ENCODE measurements at regions not wholly inside any gene's neighbourhood (a gene's known extent, or its start where the extent isn't known, plus 50 kb on each side); places are given as distances from the start of the nearest gene placed in this dataset.
"Not testable (repeated sequence)": the region's sequence is repeated elsewhere in the genome, so short reads cannot be mapped to it uniquely, and the experiment has no call there.

DNA sequence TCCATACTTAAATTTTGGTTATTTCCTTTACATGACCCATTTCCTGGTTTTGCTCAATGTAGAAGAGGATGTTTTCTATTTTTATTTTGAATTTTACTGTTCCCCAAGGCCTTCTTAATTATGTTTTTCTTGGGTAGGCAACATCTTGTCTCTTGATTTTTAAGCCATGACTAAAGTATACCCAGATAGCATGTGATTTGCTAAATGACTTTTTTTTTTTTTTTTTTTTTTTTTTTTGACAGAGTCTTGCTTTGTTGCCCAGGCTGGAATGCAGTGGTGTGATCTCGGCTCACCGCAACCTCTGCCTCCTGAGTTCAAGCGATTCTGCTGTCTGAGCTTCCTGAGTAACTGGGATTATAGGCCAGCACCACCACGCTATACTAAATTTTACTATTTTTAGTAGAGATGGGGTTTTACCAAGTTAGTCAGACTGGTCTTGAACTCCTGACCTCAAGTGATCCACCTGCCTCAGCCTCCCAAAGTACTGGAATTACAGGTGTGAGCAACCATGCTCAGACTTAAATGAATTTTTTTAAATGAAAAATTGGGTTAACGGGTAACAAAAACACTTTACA lies 198.6 kb upstream of the DAB2 start:
- no peak for DNase-seq (ENCODE audit: low read depth)
- H3K4me3 ChIP-seq (ENCODE audit: low read depth, low read length) = no peak overlapping the region
- TF ChIP-seq CTCF (IDR thresholded peaks at IDR 0.05; ENCODE audit: control insufficient read depth, extremely low read depth, insufficient read depth) = no peak

DNA sequence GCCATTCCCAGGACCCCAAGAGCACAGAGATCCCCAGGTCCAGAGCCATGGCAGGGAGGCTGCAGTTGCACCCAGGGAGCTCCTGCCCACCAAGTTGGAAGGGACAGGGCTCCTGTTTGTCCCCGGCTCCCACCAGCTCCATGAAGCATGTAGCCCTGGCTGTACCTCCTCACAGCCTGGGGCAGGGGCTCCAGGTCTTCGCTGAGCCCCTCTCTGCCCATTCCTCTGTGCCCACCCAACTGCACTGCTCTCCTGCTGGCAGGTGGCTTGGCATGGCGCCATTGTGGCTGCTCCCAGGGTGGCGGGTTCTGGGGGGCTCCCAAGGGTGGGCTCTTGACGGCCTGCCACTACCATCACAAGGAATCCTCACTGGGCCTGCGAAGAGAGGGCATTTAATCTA lies 197.5 kb upstream of the DAB2 start:
- TF ChIP-seq CTCF (IDR thresholded peaks at IDR 0.05; ENCODE audit: control insufficient read depth, extremely low read depth, insufficient read depth) = no peak
- H3K4me3 ChIP-seq (ENCODE audit: low read depth, low read length) = no peak overlapping the region
- DNase-seq (ENCODE audit: low read depth) = no peak

GRCh38 chr5:39619168-39619818 lies 194.5 kb upstream of the DAB2 start:
- no peak for TF ChIP-seq CTCF (IDR thresholded peaks at IDR 0.05; ENCODE audit: control insufficient read depth, extremely low read depth, insufficient read depth)
- no peak overlapping the region for H3K4me3 ChIP-seq (ENCODE audit: low read depth, low read length)
- DNase-seq (ENCODE audit: low read depth) = no peak

- no peak overlapping the region for H3K4me3 ChIP-seq (ENCODE audit: low read depth, low read length)
- no peak for DNase-seq (ENCODE audit: low read depth)
- TF ChIP-seq CTCF (IDR thresholded peaks at IDR 0.05; ENCODE audit: control insufficient read depth, extremely low read depth, insufficient read depth) = no peak
Observed at GRCh38 chr5:39618391-39618790, 193.6 kb upstream of the DAB2 start.

DNA sequence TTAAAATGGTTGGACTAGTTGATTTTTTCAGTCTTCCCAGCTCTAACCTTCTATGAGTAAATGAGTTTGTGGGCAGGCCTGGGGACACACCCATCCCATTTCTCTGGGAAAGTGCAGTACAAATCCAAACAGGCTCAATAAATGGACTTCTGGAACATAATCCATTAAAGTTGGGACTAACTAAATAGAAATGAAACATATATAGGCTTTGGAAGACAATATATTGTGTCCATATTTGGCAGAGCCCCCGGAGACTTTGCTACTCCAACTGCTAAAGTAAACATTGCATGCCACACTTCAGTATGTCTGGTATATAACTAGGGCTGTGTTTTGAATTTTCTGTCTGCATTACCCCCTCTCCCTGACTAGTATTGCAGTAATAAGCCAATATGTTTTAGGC lies 191.4 kb upstream of the DAB2 start:
- DNase-seq (ENCODE audit: low read depth) = no peak
- no peak overlapping the region for H3K4me3 ChIP-seq (ENCODE audit: low read depth, low read length)
- TF ChIP-seq CTCF (IDR thresholded peaks at IDR 0.05; ENCODE audit: control insufficient read depth, extremely low read depth, insufficient read depth) = no peak

DNA sequence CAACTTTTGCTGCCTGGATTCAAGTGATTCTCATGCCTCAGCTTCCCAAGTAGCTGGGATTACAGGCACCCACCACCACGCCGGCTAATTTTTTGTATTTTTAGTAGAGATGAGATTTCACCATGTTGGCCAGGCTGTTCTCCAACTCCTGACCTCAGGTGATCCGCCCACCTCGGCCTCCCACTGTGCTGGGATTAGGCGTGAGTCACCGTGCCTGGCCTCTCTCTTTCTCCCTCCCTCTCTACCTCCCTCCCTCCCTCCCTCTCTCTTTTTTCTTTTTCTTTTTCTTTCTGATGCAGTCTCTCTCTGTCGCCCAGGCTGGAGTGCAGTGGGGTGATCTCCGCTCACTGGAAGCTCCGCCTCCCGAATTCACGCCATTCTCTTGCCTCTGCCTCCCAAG lies 186.3 kb upstream of the DAB2 start:
- not testable (repeated sequence) for DNase-seq (ENCODE audit: low read depth); H3K4me3 ChIP-seq (ENCODE audit: low read depth, low read length)

DNA sequence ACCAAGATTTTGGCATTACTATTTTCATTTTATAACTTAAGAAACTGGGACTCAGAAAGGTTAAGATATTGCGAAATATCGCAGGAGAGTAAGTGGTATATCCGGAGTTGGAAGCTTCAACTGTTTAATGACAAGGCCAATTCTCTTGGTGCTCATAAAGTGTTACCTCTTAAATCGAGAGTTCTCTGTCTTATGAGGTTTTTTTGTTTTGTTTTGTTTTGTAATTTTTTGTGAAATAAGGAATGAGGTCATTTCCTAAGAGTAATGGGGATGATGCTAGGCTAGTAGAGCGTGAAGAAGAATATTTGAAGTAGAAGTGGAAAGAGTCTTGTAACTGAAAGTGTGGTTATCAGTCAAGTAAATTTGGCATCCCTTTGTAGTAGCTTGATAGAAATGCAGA lies 183.2 kb upstream of the DAB2 start:
- DNase-seq (ENCODE audit: low read depth) = no peak
- H3K4me3 ChIP-seq (ENCODE audit: low read depth, low read length) = no peak overlapping the region
- TF ChIP-seq CTCF (IDR thresholded peaks at IDR 0.05; ENCODE audit: control insufficient read depth, extremely low read depth, insufficient read depth) = no peak

Data from LNCaP clone FGC (cell line).